Effector memory CD4-positive, alpha-beta T cell (primary cell): ENCODE measurements at regions not wholly inside any gene's neighbourhood (a gene's known extent, or its start where the extent isn't known, plus 50 kb on each side); places are given as distances from the start of the nearest gene placed in this dataset.

Experiments
- DNase-seq, 3 donors: peaks; one replicate each; pipeline ENCODE4 v3.0.0-alpha.2; 2020
- H3K27ac ChIP-seq: 2 replicates; pipeline ENCODE4 v1.7.0; 2013; ENCODE audit warnings: mild to moderate bottlenecking, low read length, moderate library complexity; ENCODE audit not compliant: insufficient read depth, poor library complexity, severe bottlenecking
- H3K27me3 ChIP-seq: replicated peaks from 2 replicates; pipeline ENCODE4 v1.7.0; 2013; ENCODE audit warnings: mild to moderate bottlenecking, low read length; ENCODE audit not compliant: insufficient read depth, control insufficient read depth, poor library complexity, severe bottlenecking
- H3K36me3 ChIP-seq: 2 replicates; pipeline ENCODE4 v1.7.0; 2013; ENCODE audit warnings: mild to moderate bottlenecking, low read length, moderate library complexity; ENCODE audit not compliant: control insufficient read depth, insufficient read depth
- H3K4me1 ChIP-seq: 2 replicates; pipeline ENCODE4 v1.7.0; 2013; ENCODE audit warnings: low read length, mild to moderate bottlenecking; ENCODE audit not compliant: control insufficient read depth, insufficient read depth, poor library complexity, severe bottlenecking
- H3K4me3 ChIP-seq: 2 replicates; pipeline ENCODE4 v1.7.0; 2013; ENCODE audit warnings: low read length, low read depth, mild to moderate bottlenecking; ENCODE audit not compliant: insufficient read depth, poor library complexity, severe bottlenecking
- H3K9me3 ChIP-seq: 2 replicates; pipeline ENCODE4 v1.7.0; 2013; ENCODE audit warnings: mild to moderate bottlenecking, low read length, moderate library complexity; ENCODE audit not compliant: control insufficient read depth

DNA sequence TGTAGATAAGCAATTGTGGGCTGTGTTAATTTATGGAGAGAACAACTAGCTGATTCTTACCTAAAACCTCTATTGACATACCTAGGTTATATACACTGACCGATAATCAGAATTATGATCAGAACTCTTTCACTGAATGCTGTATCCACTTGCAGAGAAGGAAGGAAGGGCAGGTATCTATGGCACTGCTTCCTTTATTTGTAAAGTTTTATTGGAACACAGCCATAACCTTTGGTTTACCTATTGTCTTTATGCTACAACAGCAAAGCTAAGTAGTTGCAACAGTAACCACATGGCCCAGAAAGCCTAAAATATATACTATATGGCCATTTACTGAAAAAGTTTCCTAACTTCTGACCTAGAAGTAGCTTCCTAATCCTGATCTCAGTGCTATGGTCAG, 358.9 kb upstream of the ARID1B start:
- peaks cover 7% of the 10 kb centered on the region for H3K4me1 ChIP-seq

DNA sequence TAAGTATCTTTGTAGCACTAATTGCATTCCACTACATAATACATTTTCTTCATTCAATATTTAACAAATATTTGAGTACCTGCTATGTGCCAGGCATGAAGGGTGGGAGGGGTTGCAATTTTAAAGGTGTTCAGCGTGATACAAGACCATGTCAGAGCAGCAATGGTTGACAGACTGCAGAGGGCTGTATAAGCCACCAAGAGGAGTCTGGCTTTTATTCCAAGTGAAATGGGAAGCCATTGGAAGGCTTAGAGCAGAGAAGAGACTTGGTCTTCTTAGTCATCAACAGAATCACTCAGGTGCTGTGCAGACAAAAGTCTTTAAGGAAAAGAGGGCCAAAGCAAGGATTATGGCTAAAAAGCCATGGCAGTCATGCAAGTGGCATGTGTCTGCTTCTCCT, 360.8 kb upstream of the ARID1B start:
- H3K27me3 ChIP-seq = no peaks in the 10 kb centered on the region
- no peak for DNase-seq
- no peaks in the 10 kb centered on the region for H3K9me3 ChIP-seq
- H3K27ac ChIP-seq = no peak overlapping the region
- H3K4me1 ChIP-seq = no peaks in the 10 kb centered on the region
- no peak overlapping the region for H3K4me3 ChIP-seq
- no peaks in the 10 kb centered on the region for H3K36me3 ChIP-seq

More for the DNA sequence above, 358.9 kb upstream of the ARID1B start:
- Histone ChIP-seq H3K27ac (no peak overlapping the region), H3K36me3 (no peaks in the 10 kb centered on the region), H3K9me3 (no peaks in the 10 kb centered on the region), H3K27me3 (no peaks in the 10 kb centered on the region), H3K4me3 (no peak overlapping the region)
- DNase-seq = no peak

DNA sequence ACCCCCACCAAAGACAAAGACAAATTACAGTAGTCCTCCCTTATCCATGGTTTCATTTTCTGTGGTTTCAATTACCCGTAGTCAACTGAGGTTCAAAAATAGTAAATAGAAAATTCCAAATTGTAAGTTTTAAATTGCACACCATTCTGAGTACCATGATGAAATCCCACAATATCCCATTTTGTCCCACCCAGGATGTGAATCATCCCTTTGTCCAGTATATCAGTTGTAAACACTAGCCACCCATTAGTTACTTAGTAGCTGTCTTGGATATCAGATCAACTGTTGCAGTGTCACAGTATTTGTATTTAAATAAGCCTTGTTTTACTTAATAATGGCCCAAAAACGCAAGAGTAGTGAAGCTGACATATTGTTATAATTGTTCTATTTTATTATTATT, 364.0 kb upstream of the ARID1B start:
- Histone ChIP-seq H3K4me1 (no peaks in the 10 kb centered on the region), H3K9me3 (no peaks in the 10 kb centered on the region), H3K27ac (no peak overlapping the region), H3K4me3 (no peak overlapping the region), H3K27me3 (no peaks in the 10 kb centered on the region), H3K36me3 (no peaks in the 10 kb centered on the region)
- no peak for DNase-seq

DNA sequence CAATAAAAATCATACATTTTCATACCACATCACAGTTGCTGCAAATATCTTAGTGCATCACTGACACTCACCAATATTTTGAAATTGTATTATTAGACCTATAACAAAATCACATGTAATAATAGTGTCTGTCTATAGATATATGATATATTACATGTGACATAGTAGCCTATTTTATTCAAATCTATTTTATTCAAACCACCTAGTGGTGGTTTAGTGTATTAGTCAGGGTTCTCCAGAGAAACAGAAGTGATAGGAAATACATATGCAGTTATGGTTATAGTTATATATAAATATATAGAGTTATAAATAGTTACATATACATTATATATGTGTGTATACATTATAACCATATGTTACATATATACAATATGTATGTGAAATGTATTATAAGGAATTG, 366.5 kb upstream of the ARID1B start:
- H3K27ac ChIP-seq = no peak overlapping the region
- H3K4me3 ChIP-seq = no peak overlapping the region
- no peak for DNase-seq

DNA sequence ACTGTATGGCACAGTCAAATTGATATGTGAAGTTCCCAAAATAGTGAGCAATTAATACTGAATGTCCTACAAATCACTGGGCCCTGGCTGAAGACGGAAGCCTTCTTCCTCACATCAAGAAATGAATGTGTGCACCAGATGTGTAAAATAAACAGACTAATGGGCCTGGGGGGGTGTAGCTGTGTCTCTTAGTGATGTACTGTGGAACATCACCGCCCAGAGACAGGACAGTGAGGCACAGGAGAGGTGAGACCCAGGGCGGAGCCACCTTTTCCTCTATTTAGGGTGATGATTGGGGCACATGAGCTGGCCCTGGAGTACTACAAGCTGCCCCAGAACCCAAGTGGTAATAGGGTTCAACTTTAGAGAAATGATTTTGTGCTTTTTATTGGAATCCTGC, 368.5 kb upstream of the ARID1B start:
- Histone ChIP-seq H3K36me3 (no peaks in the 10 kb centered on the region), H3K27ac (no peak overlapping the region), H3K4me1 (no peaks in the 10 kb centered on the region), H3K4me3 (no peak overlapping the region), H3K9me3 (no peaks in the 10 kb centered on the region), H3K27me3 (no peaks in the 10 kb centered on the region)
- DNase-seq = no peak

More for the DNA sequence above, 366.5 kb upstream of the ARID1B start:
- Histone ChIP-seq H3K9me3 (no peaks in the 10 kb centered on the region), H3K36me3 (no peaks in the 10 kb centered on the region), H3K4me1 (no peaks in the 10 kb centered on the region), H3K27me3 (no peaks in the 10 kb centered on the region)

DNA sequence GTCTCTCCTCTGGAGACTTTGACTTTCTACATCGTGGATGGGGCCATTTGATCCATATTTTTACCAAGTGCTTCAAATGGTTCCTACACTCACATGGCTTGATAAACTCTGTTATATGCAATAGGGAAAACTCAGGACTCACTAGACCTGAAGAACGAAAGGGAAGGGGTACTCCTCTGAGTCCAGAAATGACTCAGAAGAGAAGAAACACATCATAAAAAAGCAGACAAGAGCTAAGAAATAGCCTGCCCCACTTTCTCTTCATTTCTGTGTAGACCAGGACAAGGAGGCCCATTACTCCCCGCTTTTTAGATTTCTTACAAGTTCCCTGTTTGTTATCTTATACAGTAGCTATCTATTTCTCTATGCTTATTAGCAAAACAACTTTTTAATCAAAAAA, 369.8 kb upstream of the ARID1B start:
- Histone ChIP-seq H3K36me3 (no peaks in the 10 kb centered on the region), H3K27me3 (no peaks in the 10 kb centered on the region), H3K4me1 (no peaks in the 10 kb centered on the region), H3K4me3 (no peak overlapping the region), H3K9me3 (no peaks in the 10 kb centered on the region), H3K27ac (no peak overlapping the region)
- no peak for DNase-seq

DNA sequence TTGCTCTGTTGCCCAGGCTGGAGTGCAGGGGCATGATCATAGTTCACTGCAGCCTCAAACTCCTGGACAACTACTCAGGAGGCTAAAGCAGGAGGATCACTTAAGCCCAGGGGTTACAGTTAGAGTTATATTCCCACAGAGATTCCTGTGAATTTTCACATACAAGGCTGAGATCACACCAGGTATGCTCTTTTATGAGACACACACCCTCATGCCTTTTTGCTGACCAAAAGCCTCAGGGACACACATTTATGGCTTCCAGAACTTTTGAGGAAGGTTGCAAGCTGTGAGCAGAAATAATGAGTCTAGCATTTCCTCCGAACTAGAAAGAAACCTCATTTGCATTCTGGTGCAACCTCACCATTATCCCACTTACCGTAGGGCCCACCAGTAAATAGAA, 370.5 kb upstream of the ARID1B start:
- H3K4me1 ChIP-seq = no peaks in the 10 kb centered on the region
- DNase-seq = no peak
- H3K27me3 ChIP-seq = no peaks in the 10 kb centered on the region
- no peak overlapping the region for H3K27ac ChIP-seq
- no peak overlapping the region for H3K4me3 ChIP-seq
- no peaks in the 10 kb centered on the region for H3K36me3 ChIP-seq
- H3K9me3 ChIP-seq = no peaks in the 10 kb centered on the region

DNA sequence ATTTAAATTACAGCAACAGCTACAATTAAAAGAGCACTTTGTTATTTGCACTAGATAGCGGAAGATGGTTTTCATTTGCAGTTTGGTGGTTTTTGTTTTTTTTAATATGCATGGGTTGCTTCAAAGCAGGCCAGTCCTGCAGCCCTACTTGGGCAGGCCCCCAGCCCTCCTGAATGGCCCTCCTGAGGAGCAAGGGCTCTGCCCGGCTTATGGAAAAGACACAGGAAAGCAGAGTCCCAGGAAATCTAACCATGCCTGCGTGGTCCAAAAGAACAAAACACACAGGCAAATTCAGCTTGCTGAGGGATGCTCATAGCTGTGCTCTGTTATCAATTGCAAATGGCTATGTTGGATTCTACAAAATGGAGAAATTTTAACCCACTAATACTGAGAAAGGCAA, 371.1 kb upstream of the ARID1B start:
- no peak for DNase-seq
- no peaks in the 10 kb centered on the region for H3K4me1 ChIP-seq
- no peak overlapping the region for H3K27ac ChIP-seq
- H3K4me3 ChIP-seq = no peak overlapping the region
- no peaks in the 10 kb centered on the region for H3K36me3 ChIP-seq
- no peaks in the 10 kb centered on the region for H3K9me3 ChIP-seq
- no peaks in the 10 kb centered on the region for H3K27me3 ChIP-seq

DNA sequence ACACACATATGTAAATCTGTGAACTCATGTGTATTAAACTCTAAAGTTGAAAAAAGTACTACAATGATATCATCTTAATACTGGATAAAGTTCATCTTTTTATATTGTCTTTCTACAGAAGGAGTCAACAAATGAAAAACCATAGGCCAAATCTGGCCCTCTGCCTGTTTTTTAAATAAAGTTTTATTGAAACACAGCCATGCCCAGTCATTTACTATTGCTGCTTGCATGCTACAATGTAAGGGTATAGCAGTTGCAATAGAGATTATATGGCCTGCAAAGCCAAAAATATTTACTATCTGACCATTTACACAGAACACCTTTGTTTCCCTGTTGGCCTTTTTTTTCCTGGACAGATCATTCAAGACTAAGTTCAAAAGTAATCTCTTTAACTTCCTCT, 374.6 kb upstream of the ARID1B start:
- Histone ChIP-seq H3K36me3 (no peaks in the 10 kb centered on the region), H3K4me1 (peaks cover 12% of the 10 kb centered on the region), H3K27ac (no peak overlapping the region), H3K4me3 (no peak overlapping the region), H3K9me3 (no peaks in the 10 kb centered on the region), H3K27me3 (no peaks in the 10 kb centered on the region)
- DNase-seq = no peak

DNA sequence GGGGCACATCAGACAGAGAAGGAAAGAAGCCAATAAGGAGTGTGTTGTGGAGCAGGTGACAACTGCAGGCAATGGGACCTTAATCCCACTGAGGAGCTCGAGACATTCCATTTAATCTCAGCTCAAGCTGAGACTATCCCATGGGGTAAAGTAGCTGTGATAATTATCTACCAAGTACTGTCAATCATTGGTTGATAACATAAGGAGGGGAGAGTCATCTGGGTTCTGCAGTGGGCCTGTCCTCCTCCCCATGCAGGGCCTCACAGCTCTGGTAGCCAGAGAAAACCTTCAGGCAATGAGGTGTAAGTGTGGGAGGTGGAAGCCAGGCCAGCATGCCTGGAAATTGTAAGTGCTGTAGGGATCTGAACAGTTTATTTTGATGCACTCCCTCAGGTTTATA, 375.0 kb upstream of the ARID1B start:
- no peak overlapping the region for H3K4me3 ChIP-seq
- no peak overlapping the region for H3K27ac ChIP-seq
- H3K4me1 ChIP-seq = peaks cover 16% of the 10 kb centered on the region
- DNase-seq = no peak
- no peaks in the 10 kb centered on the region for H3K9me3 ChIP-seq
- H3K36me3 ChIP-seq = no peaks in the 10 kb centered on the region
- no peaks in the 10 kb centered on the region for H3K27me3 ChIP-seq

DNA sequence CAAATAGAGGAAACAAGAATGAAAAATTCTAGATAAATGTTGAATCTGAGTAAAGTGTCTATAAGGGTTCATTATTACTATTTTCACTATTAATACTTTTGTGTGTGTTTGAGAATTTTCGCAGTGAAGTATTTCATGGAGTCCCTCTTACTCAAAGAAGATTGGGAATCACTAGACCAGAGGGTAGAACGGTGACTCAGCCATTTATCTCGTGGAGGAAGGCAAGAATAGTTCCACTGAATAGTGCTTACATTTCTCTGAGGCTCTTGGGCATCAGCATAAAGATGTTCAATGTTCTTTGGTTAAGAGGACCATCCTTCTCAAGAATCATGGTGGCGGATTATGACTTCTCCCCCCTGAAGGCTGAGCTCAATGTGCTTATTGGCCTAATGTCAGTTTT, 376.7 kb upstream of the ARID1B start:
- DNase-seq = no peak

More for the DNA sequence above, 376.7 kb upstream of the ARID1B start:
- Histone ChIP-seq H3K9me3 (no peaks in the 10 kb centered on the region), H3K27me3 (no peaks in the 10 kb centered on the region), H3K36me3 (no peaks in the 10 kb centered on the region), H3K4me3 (no peak overlapping the region), H3K4me1 (peaks cover 29% of the 10 kb centered on the region), H3K27ac (no peak overlapping the region)
